ENCODE measurements at regions not wholly inside any gene's neighbourhood (a gene's known extent, or its start where the extent isn't known, plus 50 kb on each side); places are given as distances from the start of the nearest gene placed in this dataset.

DNA sequence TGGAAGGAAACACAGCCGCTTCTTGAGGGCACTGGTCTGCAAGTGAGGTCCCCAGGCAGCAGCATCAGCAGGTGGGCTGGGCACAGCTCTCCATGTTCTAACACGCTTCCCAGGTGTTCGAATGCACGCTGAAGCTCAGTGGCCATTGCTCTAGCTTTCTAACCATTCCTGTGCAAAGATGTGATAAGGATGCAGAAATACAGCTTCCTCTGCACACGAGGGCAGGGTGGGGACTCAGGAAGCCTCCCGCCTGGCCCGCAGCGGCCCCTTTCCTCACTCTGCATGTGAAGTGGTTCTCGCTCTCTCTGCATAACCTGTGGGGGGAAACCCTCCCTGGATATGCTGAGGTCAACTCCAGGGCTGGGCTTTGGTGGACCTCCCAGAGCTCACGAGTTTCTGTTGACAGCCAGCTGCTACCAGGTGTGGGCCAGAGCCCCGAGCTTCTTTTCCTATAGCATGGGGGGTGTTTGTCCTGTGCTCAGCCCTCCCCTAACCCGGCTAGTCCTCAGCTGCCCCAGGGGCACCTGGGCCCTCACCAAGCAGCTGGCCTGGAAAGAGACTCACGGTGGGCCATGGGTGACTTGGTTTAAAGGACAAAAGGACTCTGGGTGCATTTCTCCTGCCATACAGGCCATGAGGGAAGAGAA lies 168.2 kb downstream of the TEX29 start:
- Histone ChIP-seq H3K36me3 (ENCODE audit: control insufficient read depth in 2 of 2, insufficient read depth in 2 of 2, low read length in 1 of 2) (no peaks in the 10 kb centered on the region), H3K27ac (ENCODE audit: low read depth in 2 of 2, low read length in 1 of 2) (no peak overlapping the region), H3K27me3 (ENCODE audit: control insufficient read depth in 1 of 2, insufficient read depth in 2 of 2, low read length in 2 of 2) (no peaks in the 10 kb centered on the region), H3K9me3 (ENCODE audit: control insufficient read depth in 2 of 2, insufficient read depth in 1 of 2, low read depth in 1 of 2, low read length in 1 of 2) (peaks cover 3 to 22% of the 10 kb centered on the region in 2 donors), H3K4me3 (ENCODE audit: low read depth in 1 of 2, low read length in 2 of 2) (no peak overlapping the region), H3K4me1 (ENCODE audit: control insufficient read depth in 2 of 2, insufficient read depth in 2 of 2, low read length in 1 of 2) (no peaks in the 10 kb centered on the region)
- 72% methylated on average over 13 of the region's 13 CpGs for WGBS, 2 donors

DNA sequence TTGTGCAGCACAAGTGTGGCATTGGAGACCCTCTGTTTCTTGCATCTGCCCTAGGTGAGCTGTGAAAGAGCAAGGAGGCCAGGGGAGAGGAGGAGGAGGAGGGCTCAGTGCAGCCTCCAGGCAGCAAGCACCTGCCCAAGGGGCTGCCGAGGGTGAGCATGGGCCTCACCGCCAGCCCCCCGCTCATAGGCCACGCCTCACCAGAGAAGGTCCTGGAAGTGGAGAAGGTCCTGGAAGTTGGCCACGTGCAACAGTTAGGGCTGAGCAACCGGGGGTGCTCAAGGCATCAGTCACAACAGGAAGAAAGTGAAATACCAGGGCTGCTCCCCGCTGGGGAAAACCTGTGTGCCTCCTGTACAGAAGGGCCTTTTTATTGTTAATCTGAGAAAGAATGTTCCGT lies 168.9 kb downstream of the TEX29 start:
- Histone ChIP-seq H3K9me3 (ENCODE audit: control insufficient read depth in 2 of 2, insufficient read depth in 1 of 2, low read depth in 1 of 2, low read length in 1 of 2) (peaks cover 3 to 22% of the 10 kb centered on the region in 2 donors), H3K36me3 (ENCODE audit: control insufficient read depth in 2 of 2, insufficient read depth in 2 of 2, low read length in 1 of 2) (no peaks in the 10 kb centered on the region), H3K27ac (ENCODE audit: low read depth in 2 of 2, low read length in 1 of 2) (no peak overlapping the region), H3K4me1 (ENCODE audit: control insufficient read depth in 2 of 2, insufficient read depth in 2 of 2, low read length in 1 of 2) (no peaks in the 10 kb centered on the region), H3K4me3 (ENCODE audit: low read depth in 1 of 2, low read length in 2 of 2) (no peak overlapping the region), H3K27me3 (ENCODE audit: control insufficient read depth in 1 of 2, insufficient read depth in 2 of 2, low read length in 2 of 2) (no peaks in the 10 kb centered on the region)
- 79 to 83% methylated on average over 8 of the region's 8 CpGs for WGBS, 2 donors

DNA sequence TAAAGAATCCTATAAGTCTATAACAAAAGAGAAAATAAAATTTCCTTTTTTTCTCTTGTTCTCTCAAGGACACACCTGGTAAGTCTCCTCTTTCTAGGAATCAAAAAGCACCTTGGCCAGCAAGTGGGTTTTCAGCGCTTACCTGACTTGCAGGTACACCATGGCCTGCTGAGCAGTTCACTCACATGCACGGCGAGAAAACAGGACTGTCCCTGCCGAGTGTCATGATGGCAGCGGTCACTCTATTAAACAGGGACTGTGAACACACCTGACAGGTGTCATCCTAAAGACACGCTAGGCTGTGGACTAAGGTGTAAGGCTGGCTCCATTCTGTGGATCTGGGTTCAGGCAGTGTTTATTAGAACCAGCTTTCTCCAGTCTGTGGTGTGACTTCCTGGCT lies 170.2 kb downstream of the TEX29 start:
- Histone ChIP-seq H3K4me1 (ENCODE audit: control insufficient read depth in 2 of 2, insufficient read depth in 2 of 2, low read length in 1 of 2) (no peaks in the 10 kb centered on the region), H3K4me3 (ENCODE audit: low read depth in 1 of 2, low read length in 2 of 2) (no peak overlapping the region), H3K27me3 (ENCODE audit: control insufficient read depth in 1 of 2, insufficient read depth in 2 of 2, low read length in 2 of 2) (no peaks in the 10 kb centered on the region), H3K27ac (ENCODE audit: low read depth in 2 of 2, low read length in 1 of 2) (no peak overlapping the region), H3K36me3 (ENCODE audit: control insufficient read depth in 2 of 2, insufficient read depth in 2 of 2, low read length in 1 of 2) (no peaks in the 10 kb centered on the region), H3K9me3 (ENCODE audit: control insufficient read depth in 2 of 2, insufficient read depth in 1 of 2, low read depth in 1 of 2, low read length in 1 of 2) (peaks cover 3 to 22% of the 10 kb centered on the region in 2 donors)
- 81 to 87% methylated on average over 6 of the region's 6 CpGs for WGBS, 2 donors

DNA sequence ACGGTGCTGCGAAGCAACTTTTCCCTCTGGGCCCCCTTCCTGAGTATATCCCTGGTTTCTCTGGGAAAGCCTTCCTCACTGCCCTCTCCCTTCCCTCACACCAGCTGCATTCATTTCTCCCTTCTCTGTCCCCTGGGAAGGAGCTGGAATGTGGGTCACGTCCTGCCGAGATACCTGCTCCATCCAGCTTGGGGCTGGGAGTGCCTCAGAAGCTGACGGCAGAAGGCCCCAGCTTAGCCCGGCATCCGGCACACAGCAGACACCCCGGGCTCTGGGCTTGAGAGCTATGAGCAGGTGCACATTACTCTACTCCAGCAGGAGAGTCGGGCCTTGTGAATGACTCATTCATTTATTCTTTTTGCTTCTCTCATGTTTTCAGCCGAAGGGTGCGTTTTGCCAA lies 170.6 kb downstream of the TEX29 start:
- no peaks in the 10 kb centered on the region for H3K4me1 ChIP-seq (ENCODE audit: control insufficient read depth in 2 of 2, insufficient read depth in 2 of 2, low read length in 1 of 2)
- no peak overlapping the region for H3K4me3 ChIP-seq (ENCODE audit: low read depth in 1 of 2, low read length in 2 of 2)
- H3K27me3 ChIP-seq (ENCODE audit: control insufficient read depth in 1 of 2, insufficient read depth in 2 of 2, low read length in 2 of 2) = no peaks in the 10 kb centered on the region
- H3K9me3 ChIP-seq (ENCODE audit: control insufficient read depth in 2 of 2, insufficient read depth in 1 of 2, low read depth in 1 of 2, low read length in 1 of 2) = peaks cover 3 to 19% of the 10 kb centered on the region in 2 donors
- WGBS, 2 donors = 72 to 75% methylated on average over 11 of the region's 11 CpGs
- no peaks in the 10 kb centered on the region for H3K36me3 ChIP-seq (ENCODE audit: control insufficient read depth in 2 of 2, insufficient read depth in 2 of 2, low read length in 1 of 2)
- no peak overlapping the region for H3K27ac ChIP-seq (ENCODE audit: low read depth in 2 of 2, low read length in 1 of 2)

DNA sequence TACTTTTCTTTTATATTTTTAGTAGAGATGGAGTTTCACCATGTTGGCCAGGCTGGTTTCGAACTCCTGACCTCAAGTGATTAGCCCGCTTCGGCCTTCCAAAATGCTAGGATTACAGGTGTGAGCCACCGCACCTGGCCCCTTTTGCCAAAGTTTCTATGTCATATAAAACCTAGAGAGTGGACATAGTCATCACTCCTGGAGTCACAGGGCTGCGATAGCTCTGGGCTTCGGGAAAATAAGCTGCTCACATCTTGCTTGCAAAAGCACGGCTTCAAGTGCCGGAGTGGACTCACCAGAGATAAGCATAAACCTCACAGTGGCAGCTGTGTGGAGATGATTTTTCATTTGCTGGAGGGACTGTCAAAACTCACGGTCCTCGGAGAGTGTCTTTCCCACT lies 171.2 kb downstream of the TEX29 start:
- 81 to 84% methylated on average over 10 of the region's 10 CpGs for WGBS, 2 donors
- Histone ChIP-seq H3K4me1 (ENCODE audit: control insufficient read depth in 2 of 2, insufficient read depth in 2 of 2, low read length in 1 of 2) (no peaks in the 10 kb centered on the region), H3K4me3 (ENCODE audit: low read depth in 1 of 2, low read length in 2 of 2) (no peak overlapping the region), H3K36me3 (ENCODE audit: control insufficient read depth in 2 of 2, insufficient read depth in 2 of 2, low read length in 1 of 2) (no peaks in the 10 kb centered on the region), H3K27ac (ENCODE audit: low read depth in 2 of 2, low read length in 1 of 2) (no peak overlapping the region), H3K27me3 (ENCODE audit: control insufficient read depth in 1 of 2, insufficient read depth in 2 of 2, low read length in 2 of 2) (no peaks in the 10 kb centered on the region), H3K9me3 (ENCODE audit: control insufficient read depth in 2 of 2, insufficient read depth in 1 of 2, low read depth in 1 of 2, low read length in 1 of 2) (peaks cover 3 to 19% of the 10 kb centered on the region in 2 donors)

DNA sequence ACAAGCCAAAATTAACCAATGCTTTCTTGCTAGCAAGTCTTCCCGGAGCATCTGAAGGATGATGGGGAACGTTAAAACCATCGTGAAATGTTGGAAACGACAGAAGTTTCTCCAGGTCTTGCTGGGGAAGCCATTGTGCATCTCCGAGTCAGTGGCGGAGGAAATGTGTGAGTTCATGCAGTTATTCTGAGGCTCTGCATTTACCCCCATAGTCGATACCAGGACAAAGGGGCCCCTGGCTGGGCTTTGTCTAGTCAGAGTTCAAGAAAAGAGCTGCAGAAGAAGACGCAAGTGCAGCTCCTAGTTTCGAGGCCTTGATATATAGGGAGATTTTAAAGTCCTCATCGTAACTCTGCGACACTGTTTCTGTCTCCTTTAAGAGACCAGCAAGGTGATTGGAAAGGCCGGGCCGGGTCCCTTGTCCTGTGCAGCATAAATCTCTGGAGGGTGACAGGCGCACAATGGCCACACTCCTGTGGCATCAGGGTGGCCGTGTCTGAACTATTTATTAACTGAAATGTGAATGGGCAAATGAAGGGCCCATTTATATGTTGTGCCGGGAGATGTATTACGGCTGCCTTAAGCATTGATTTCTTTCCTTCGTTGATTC lies 172.0 kb downstream of the TEX29 start:
- H3K9me3 ChIP-seq (ENCODE audit: control insufficient read depth in 2 of 2, insufficient read depth in 1 of 2, low read depth in 1 of 2, low read length in 1 of 2) = peaks cover 0 to 15% of the 10 kb centered on the region in 2 donors
- no peaks in the 10 kb centered on the region for H3K4me1 ChIP-seq (ENCODE audit: control insufficient read depth in 2 of 2, insufficient read depth in 2 of 2, low read length in 1 of 2)
- no peaks in the 10 kb centered on the region for H3K36me3 ChIP-seq (ENCODE audit: control insufficient read depth in 2 of 2, insufficient read depth in 2 of 2, low read length in 1 of 2)
- no peaks in the 10 kb centered on the region for H3K27me3 ChIP-seq (ENCODE audit: control insufficient read depth in 1 of 2, insufficient read depth in 2 of 2, low read length in 2 of 2)
- no peak overlapping the region for H3K27ac ChIP-seq (ENCODE audit: low read depth in 2 of 2, low read length in 1 of 2)
- no peak overlapping the region for H3K4me3 ChIP-seq (ENCODE audit: low read depth in 1 of 2, low read length in 2 of 2)
- 66 to 72% methylated on average over 18 of the region's 18 CpGs for WGBS, 2 donors

DNA sequence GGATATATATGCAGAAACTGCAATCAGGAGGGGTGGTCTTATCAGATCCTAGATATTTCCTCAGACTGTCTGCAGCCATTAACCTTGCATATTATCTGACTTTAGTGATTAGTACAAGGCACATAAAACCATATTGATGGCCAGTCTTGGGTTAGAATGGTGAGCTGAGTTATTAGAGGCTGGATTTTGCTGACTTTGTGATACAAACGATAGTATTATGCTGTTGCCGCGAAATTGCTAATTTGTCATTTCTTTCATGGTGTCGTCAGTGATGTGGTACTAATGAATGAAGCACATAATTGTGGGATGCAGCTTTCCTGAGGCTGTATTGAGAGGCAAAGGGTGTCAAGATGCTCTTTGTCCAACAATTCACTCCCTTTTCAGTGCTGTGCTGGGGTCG lies 172.5 kb downstream of the TEX29 start:
- WGBS, 2 donors = 72 to 75% methylated on average over 5 of the region's 5 CpGs
- Histone ChIP-seq H3K9me3 (ENCODE audit: control insufficient read depth in 2 of 2, insufficient read depth in 1 of 2, low read depth in 1 of 2, low read length in 1 of 2) (peaks cover 0 to 12% of the 10 kb centered on the region in 2 donors), H3K36me3 (ENCODE audit: control insufficient read depth in 2 of 2, insufficient read depth in 2 of 2, low read length in 1 of 2) (no peaks in the 10 kb centered on the region), H3K27me3 (ENCODE audit: control insufficient read depth in 1 of 2, insufficient read depth in 2 of 2, low read length in 2 of 2) (no peaks in the 10 kb centered on the region), H3K27ac (ENCODE audit: low read depth in 2 of 2, low read length in 1 of 2) (no peak overlapping the region), H3K4me1 (ENCODE audit: control insufficient read depth in 2 of 2, insufficient read depth in 2 of 2, low read length in 1 of 2) (no peaks in the 10 kb centered on the region), H3K4me3 (ENCODE audit: low read depth in 1 of 2, low read length in 2 of 2) (no peak overlapping the region)

DNA sequence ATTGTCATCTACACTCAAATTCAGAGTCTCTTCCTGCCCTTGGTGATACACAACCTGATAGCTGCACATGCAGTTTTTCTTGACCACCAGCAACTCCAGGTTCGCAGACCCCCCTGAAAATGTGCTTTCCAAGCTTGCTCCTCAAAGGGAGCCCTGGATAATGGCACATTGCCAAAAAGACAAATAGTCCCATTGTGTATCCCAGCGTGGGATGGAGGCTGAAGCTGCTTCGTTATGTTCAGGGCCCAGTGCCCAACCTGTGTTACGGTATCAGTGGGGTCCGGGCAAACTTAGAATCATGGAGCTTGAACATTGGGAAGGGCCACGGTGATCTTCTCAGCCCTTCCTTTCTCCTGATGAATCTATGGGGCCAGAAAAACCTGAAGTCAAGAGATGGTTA lies 173.0 kb downstream of the TEX29 start:
- Histone ChIP-seq H3K4me3 (ENCODE audit: low read depth in 1 of 2, low read length in 2 of 2) (no peak overlapping the region), H3K27me3 (ENCODE audit: control insufficient read depth in 1 of 2, insufficient read depth in 2 of 2, low read length in 2 of 2) (no peaks in the 10 kb centered on the region), H3K27ac (ENCODE audit: low read depth in 2 of 2, low read length in 1 of 2) (no peak overlapping the region), H3K36me3 (ENCODE audit: control insufficient read depth in 2 of 2, insufficient read depth in 2 of 2, low read length in 1 of 2) (no peaks in the 10 kb centered on the region), H3K4me1 (ENCODE audit: control insufficient read depth in 2 of 2, insufficient read depth in 2 of 2, low read length in 1 of 2) (no peaks in the 10 kb centered on the region), H3K9me3 (ENCODE audit: control insufficient read depth in 2 of 2, insufficient read depth in 1 of 2, low read depth in 1 of 2, low read length in 1 of 2) (peaks cover 0 to 7% of the 10 kb centered on the region in 2 donors)
- 80 to 82% methylated on average over 6 of the region's 6 CpGs for WGBS, 2 donors

DNA sequence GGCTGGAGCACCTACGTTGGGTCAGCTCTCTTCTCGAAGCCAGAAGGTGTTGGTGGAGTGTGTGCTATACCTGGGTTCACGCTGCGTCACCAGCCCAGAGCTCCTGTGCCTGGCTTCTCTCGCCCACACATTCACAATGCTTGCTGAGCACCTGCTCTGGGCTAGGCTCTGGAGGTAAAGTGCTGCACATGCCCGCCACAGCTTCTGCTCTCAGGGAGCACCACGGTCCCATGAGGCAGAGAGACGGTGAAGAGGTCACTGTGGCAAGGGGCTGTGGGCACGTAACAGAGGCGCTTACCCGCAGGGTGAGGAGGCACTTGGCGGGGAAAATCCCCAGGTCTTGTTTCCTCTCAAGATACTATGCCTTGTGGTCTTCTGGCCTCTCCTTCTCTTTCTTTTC lies 174.2 kb downstream of the TEX29 start:
- Histone ChIP-seq H3K9me3 (ENCODE audit: control insufficient read depth in 2 of 2, insufficient read depth in 1 of 2, low read depth in 1 of 2, low read length in 1 of 2) (peaks cover 0 to 2% of the 10 kb centered on the region in 2 donors), H3K4me1 (ENCODE audit: control insufficient read depth in 2 of 2, insufficient read depth in 2 of 2, low read length in 1 of 2) (no peaks in the 10 kb centered on the region), H3K27me3 (ENCODE audit: control insufficient read depth in 1 of 2, insufficient read depth in 2 of 2, low read length in 2 of 2) (no peaks in the 10 kb centered on the region), H3K27ac (ENCODE audit: low read depth in 2 of 2, low read length in 1 of 2) (no peak overlapping the region), H3K36me3 (ENCODE audit: control insufficient read depth in 2 of 2, insufficient read depth in 2 of 2, low read length in 1 of 2) (no peaks in the 10 kb centered on the region), H3K4me3 (ENCODE audit: low read depth in 1 of 2, low read length in 2 of 2) (no peak overlapping the region)
- 86 to 90% methylated on average over 12 of the region's 12 CpGs for WGBS, 2 donors

All from esophagus (tissue), 2 donors.